Lower lobe of right lung (tissue), 2 donors: ENCODE measurements at regions not wholly inside any gene's neighbourhood (a gene's known extent, or its start where the extent isn't known, plus 50 kb on each side); places are given as distances from the start of the nearest gene placed in this dataset.

Source experiments
- ATAC-seq, 2 donors: fragments of 200-7000 bp; cut with Tn5 transposase; one replicate each; pipeline ENCODE4 v1.9.1; 2020 to 2022; ENCODE audit warnings: mild to moderate bottlenecking in 2 of 2, moderate library complexity in 2 of 2
- DNase-seq: peaks from one replicate; pipeline ENCODE4 v3.0.0-alpha.2; 2020
- H3K27ac ChIP-seq: fragments of 200-600 bp; one replicate; pipeline ENCODE4 v1.8.0; 2022
- H3K27me3 ChIP-seq: fragments of 200-600 bp; one replicate; pipeline ENCODE4 v1.8.0; 2022; ENCODE audit warnings: low read depth
- H3K36me3 ChIP-seq: fragments of 200-600 bp; one replicate; pipeline ENCODE4 v1.8.0; 2022; ENCODE audit warnings: mild to moderate bottlenecking
- H3K4me1 ChIP-seq: fragments of 200-600 bp; one replicate; pipeline ENCODE4 v1.8.0; 2022
- H3K4me3 ChIP-seq: fragments of 200-600 bp; one replicate; pipeline ENCODE4 v1.8.0; 2022; ENCODE audit warnings: mild to moderate bottlenecking
- H3K9me3 ChIP-seq: fragments of 200-600 bp; one replicate; pipeline ENCODE4 v1.8.0; 2022
- CTCF ChIP-seq: fragments of 200-600 bp; IDR thresholded peaks from one replicate; pipeline ENCODE4 v1.8.0; 2022; ENCODE audit warnings: antibody characterized with exemption, mild to moderate bottlenecking
- intact Hi-C: fragments of 100-400 bp; cut with DNase I; formaldehyde crosslinking; loops from one replicate; pipeline ENCODE4 v1.11.0; 2022
- donor health status: DM: no; HTN: yes; CAD: no; lungs with severe emphysema.

- no peak overlapping the region for H3K4me3 ChIP-seq
- no peaks in the 10 kb centered on the region for H3K36me3 ChIP-seq
- no peak for TF ChIP-seq CTCF
- H3K27me3 ChIP-seq: no peaks in the 10 kb centered on the region
- ATAC-seq (no peak), DNase-seq (no peak)
- no peaks in the 10 kb centered on the region for H3K4me1 ChIP-seq
- intact Hi-C loops: no loop called here
- H3K9me3 ChIP-seq: no peaks in the 10 kb centered on the region
- H3K27ac ChIP-seq: no peak overlapping the region
Observed at GRCh38 chr11:69566001-69566400, 75.0 kb upstream of the CCND1 start.

- H3K27me3 ChIP-seq: no peaks in the 10 kb centered on the region
- intact Hi-C loops: no loop called here
- DNase-seq (no peak), ATAC-seq (peak in 1 of 2 donors; percentile 26)
- H3K9me3 ChIP-seq: no peaks in the 10 kb centered on the region
- no peak overlapping the region for H3K27ac ChIP-seq
- no peak overlapping the region for H3K4me3 ChIP-seq
- no peak for TF ChIP-seq CTCF
- no peaks in the 10 kb centered on the region for H3K4me1 ChIP-seq
- no peaks in the 10 kb centered on the region for H3K36me3 ChIP-seq
Observed at GRCh38 chr11:69567951-69568808, 72.8 kb upstream of the CCND1 start.

GRCh38 chr11:69568809-69569097, 72.2 kb upstream of the CCND1 start:
- H3K27me3 ChIP-seq: no peaks in the 10 kb centered on the region
- no peak overlapping the region for H3K27ac ChIP-seq
- no peaks in the 10 kb centered on the region for H3K36me3 ChIP-seq
- H3K9me3 ChIP-seq: no peaks in the 10 kb centered on the region
- intact Hi-C loops: no loop called here
- DNase-seq (no peak), ATAC-seq (no peak)
- no peaks in the 10 kb centered on the region for H3K4me1 ChIP-seq
- no peak for TF ChIP-seq CTCF
- H3K4me3 ChIP-seq: no peak overlapping the region

- H3K27ac ChIP-seq: no peak overlapping the region
- H3K27me3 ChIP-seq: no peaks in the 10 kb centered on the region
- ATAC-seq (no peak), DNase-seq (no peak)
- H3K4me1 ChIP-seq: no peaks in the 10 kb centered on the region
- H3K36me3 ChIP-seq: no peaks in the 10 kb centered on the region
- intact Hi-C loops: no loop called here
- no peaks in the 10 kb centered on the region for H3K9me3 ChIP-seq
- no peak overlapping the region for H3K4me3 ChIP-seq
- TF ChIP-seq CTCF: no peak
Observed at GRCh38 chr11:69569306-69570200, 71.4 kb upstream of the CCND1 start.

GRCh38 chr11:69572233-69572860, 68.6 kb upstream of the CCND1 start:
- Histone ChIP-seq H3K36me3 (no peaks in the 10 kb centered on the region), H3K4me1 (no peaks in the 10 kb centered on the region), H3K27ac (no peak overlapping the region), H3K9me3 (no peaks in the 10 kb centered on the region), H3K4me3 (no peak overlapping the region), H3K27me3 (no peaks in the 10 kb centered on the region)
- no peak for ATAC-seq
- no peak for DNase-seq
- TF ChIP-seq CTCF: no peak
- intact Hi-C loops: no loop called here
